ENCODE measurements at regions not wholly inside any gene's neighbourhood (a gene's known extent, or its start where the extent isn't known, plus 50 kb on each side); places are given as distances from the start of the nearest gene placed in this dataset.

GRCh38 chr4:83832110-83832825 is 296.4 kb downstream of the GPAT3 start:
- no peak for DNase-seq (ENCODE audit: extremely low read depth, insufficient read length)
- no peaks in the 10 kb centered on the region; the same call in 1 of the 2 replicates for H3K27me3 ChIP-seq (replicated peaks; ENCODE audit: control insufficient read depth, insufficient read depth, low read length)
- no peak for TF ChIP-seq CTCF (IDR thresholded peaks at IDR 0.05; ENCODE audit: insufficient read depth, low read length, poor library complexity, severe bottlenecking)
- no peak overlapping the region for H3K4me3 ChIP-seq (replicated peaks; ENCODE audit: low read depth, low read length)
- H3K36me3 ChIP-seq (ENCODE audit: control insufficient read depth, insufficient read depth, low read length): no peaks in the 10 kb centered on the region

DNA sequence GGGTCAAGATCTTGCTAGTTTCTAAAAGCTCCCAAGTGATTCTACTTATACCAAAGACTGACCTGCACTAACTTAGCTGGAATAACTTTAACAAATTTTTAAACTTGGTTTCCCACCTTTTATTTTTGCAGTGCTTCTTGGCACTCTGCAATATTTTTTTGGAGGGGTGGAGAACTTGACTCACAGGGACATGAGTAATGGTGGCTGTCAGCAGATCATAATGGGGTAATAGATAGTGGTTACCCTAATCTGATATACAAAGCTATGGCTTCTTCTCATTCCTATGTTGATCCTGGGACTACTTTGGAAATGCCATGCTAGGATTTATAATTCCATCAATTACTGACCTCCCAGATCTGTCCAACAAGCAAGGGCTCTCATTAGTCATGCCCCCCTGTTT is 295.7 kb downstream of the GPAT3 start:
- Histone ChIP-seq H3K36me3 (ENCODE audit: control insufficient read depth, insufficient read depth, low read length) (no peaks in the 10 kb centered on the region), H3K27me3 (replicated peaks; ENCODE audit: control insufficient read depth, insufficient read depth, low read length) (no peaks in the 10 kb centered on the region; the same call in 1 of the 2 replicates), H3K4me3 (replicated peaks; ENCODE audit: low read depth, low read length) (no peak overlapping the region)
- no peak for DNase-seq (ENCODE audit: extremely low read depth, insufficient read length)
- TF ChIP-seq CTCF (IDR thresholded peaks at IDR 0.05; ENCODE audit: insufficient read depth, low read length, poor library complexity, severe bottlenecking): no peak

GRCh38 chr4:83830138-83830888 is 294.4 kb downstream of the GPAT3 start:
- H3K4me3 ChIP-seq (replicated peaks; ENCODE audit: low read depth, low read length): no peak overlapping the region

DNA sequence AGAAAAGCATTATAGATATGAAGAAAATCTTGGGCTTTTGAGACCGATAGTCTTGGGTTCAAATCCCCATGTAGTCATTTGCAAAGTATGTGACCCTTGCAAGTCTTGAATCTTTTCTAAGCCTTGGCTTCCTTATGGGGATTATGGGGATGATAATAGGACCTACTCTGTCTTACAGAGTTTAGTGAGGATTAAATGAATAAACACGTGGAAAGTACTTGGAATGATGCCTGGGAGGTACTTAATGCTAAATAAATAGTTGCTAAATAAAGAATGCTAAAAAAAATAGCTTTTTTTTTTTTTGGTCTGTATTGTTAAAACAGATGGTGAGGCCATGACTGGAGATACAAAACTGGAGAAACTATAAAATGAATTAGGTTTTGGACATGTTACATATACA is 292.7 kb downstream of the GPAT3 start:
- Histone ChIP-seq H3K36me3 (ENCODE audit: control insufficient read depth, insufficient read depth, low read length) (no peaks in the 10 kb centered on the region), H3K4me3 (replicated peaks; ENCODE audit: low read depth, low read length) (no peak overlapping the region), H3K27me3 (replicated peaks; ENCODE audit: control insufficient read depth, insufficient read depth, low read length) (no peaks in the 10 kb centered on the region; the same call in 1 of the 2 replicates)
- no peak for TF ChIP-seq CTCF (IDR thresholded peaks at IDR 0.05; ENCODE audit: insufficient read depth, low read length, poor library complexity, severe bottlenecking)
- no peak for DNase-seq (ENCODE audit: extremely low read depth, insufficient read length)

More at GRCh38 chr4:83830138-83830888, 294.4 kb downstream of the GPAT3 start:
- Histone ChIP-seq H3K27me3 (replicated peaks; ENCODE audit: control insufficient read depth, insufficient read depth, low read length) (no peaks in the 10 kb centered on the region; the same call in 1 of the 2 replicates), H3K36me3 (ENCODE audit: control insufficient read depth, insufficient read depth, low read length) (no peaks in the 10 kb centered on the region)
- no peak for DNase-seq (ENCODE audit: extremely low read depth, insufficient read length)
- no peak for TF ChIP-seq CTCF (IDR thresholded peaks at IDR 0.05; ENCODE audit: insufficient read depth, low read length, poor library complexity, severe bottlenecking)

- no peak for DNase-seq (ENCODE audit: extremely low read depth, insufficient read length)
- Histone ChIP-seq H3K27me3 (replicated peaks; ENCODE audit: control insufficient read depth, insufficient read depth, low read length) (no peaks in the 10 kb centered on the region), H3K36me3 (ENCODE audit: control insufficient read depth, insufficient read depth, low read length) (no peaks in the 10 kb centered on the region), H3K4me3 (replicated peaks; ENCODE audit: low read depth, low read length) (no peak overlapping the region)
- no peak for TF ChIP-seq CTCF (IDR thresholded peaks at IDR 0.05; ENCODE audit: insufficient read depth, low read length, poor library complexity, severe bottlenecking)
These were observed 285.6 kb downstream of the GPAT3 start for GRCh38 chr4:83821493-83821892.
